ENCODE measurements at regions not wholly inside any gene's neighbourhood (a gene's known extent, or its start where the extent isn't known, plus 50 kb on each side); places are given as distances from the start of the nearest gene placed in this dataset.

DNA sequence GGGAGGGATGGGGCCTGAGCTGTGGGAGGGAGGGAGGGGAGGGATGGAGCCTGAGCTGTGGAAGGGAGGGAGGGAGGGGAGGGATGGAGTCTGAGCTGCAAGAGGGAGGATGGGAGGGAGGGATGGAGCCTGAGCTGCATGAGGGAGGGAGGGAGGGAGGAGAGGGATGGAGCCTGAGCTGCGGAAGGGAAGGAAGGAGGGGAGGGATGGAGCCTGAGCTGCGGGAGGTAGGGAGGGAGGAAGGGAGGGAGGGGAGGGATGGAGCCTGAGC lies 124.0 kb upstream of the ERCC6L2 start:
- in situ Hi-C loops (cut with HindIII; ENCODE audit: low sequenced_read_pairs) = no loop called here
- no peak overlapping the region for H3K4me3 ChIP-seq (ENCODE audit: low read depth, low read length)
- no peak for TF ChIP-seq CTCF (IDR thresholded peaks at IDR 0.05; ENCODE audit: low read depth, low read length)
- no peak for DNase-seq (ENCODE audit: low read depth, low spot score)

GRCh38 chr9:95750725-95751519 lies 124.6 kb upstream of the ERCC6L2 start:
- no peak for TF ChIP-seq CTCF (IDR thresholded peaks at IDR 0.05; ENCODE audit: low read depth, low read length)
- in situ Hi-C loops (cut with HindIII; ENCODE audit: low sequenced_read_pairs) = no loop called here
- H3K4me3 ChIP-seq (ENCODE audit: low read depth, low read length) = no peak overlapping the region
- no peak for DNase-seq (ENCODE audit: low read depth, low spot score)

GRCh38 chr9:95749493-95749892 lies 126.0 kb upstream of the ERCC6L2 start:
- no peak overlapping the region for H3K4me3 ChIP-seq (ENCODE audit: low read depth, low read length)
- no peak for DNase-seq (ENCODE audit: low read depth, low spot score)
- no peak for TF ChIP-seq CTCF (IDR thresholded peaks at IDR 0.05; ENCODE audit: low read depth, low read length)
- in situ Hi-C loops (cut with HindIII; ENCODE audit: low sequenced_read_pairs) = no loop called here

DNA sequence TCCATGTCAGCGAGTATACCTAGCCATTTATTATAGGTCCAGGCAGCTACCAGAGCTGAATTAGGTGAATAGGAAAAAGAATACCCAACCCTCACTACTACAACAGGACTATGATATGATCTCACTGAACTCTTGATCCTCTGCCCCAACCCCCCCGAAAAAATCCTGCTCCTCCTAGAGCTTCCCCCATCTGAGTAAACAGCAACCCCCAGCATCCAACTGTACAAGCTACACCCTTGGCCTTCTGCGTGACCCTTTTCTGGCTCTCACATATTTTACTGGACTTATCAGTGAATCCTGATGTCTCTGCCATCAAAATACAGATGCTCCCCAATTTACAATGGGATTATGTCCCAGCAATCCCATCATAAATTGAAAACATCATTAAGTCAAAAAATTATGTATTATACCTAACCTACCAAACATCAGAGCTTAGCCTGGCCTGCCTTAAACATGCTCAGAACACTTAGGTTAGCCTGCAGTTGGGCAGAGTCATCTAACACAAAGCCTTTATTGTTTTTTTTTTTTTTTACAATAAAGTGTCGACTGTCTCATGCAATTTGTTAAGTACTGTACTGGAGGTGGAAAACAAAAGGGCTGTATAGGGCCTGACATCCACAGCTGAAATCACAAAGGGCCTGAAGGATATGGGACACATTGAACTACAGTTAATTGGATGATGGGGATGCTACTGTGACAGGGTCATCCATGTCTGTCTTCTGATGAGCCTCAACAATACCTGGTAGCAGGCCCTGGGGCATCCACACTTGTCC lies 128.9 kb upstream of the ERCC6L2 start:
- in situ Hi-C loops (cut with HindIII; ENCODE audit: low sequenced_read_pairs) = no loop called here
- DNase-seq (ENCODE audit: low read depth, low spot score) = no peak
- TF ChIP-seq CTCF (IDR thresholded peaks at IDR 0.05; ENCODE audit: low read depth, low read length) = no peak

GRCh38 chr9:95742821-95743220 lies 132.7 kb upstream of the ERCC6L2 start:
- no peak for DNase-seq (ENCODE audit: low read depth, low spot score)
- no peak overlapping the region for H3K4me3 ChIP-seq (ENCODE audit: low read depth, low read length)
- TF ChIP-seq CTCF (IDR thresholded peaks at IDR 0.05; ENCODE audit: low read depth, low read length) = no peak
- in situ Hi-C loops (cut with HindIII; ENCODE audit: low sequenced_read_pairs) = no loop called here

More for the DNA sequence above, 128.9 kb upstream of the ERCC6L2 start:
- H3K4me3 ChIP-seq (ENCODE audit: low read depth, low read length) = no peak overlapping the region

- H3K4me3 ChIP-seq (ENCODE audit: low read depth, low read length) = no peak overlapping the region
- DNase-seq (ENCODE audit: low read depth, low spot score) = no peak
- in situ Hi-C loops (cut with HindIII; ENCODE audit: low sequenced_read_pairs) = no loop called here
- no peak for TF ChIP-seq CTCF (IDR thresholded peaks at IDR 0.05; ENCODE audit: low read depth, low read length)
Measured at GRCh38 chr9:95741631-95742030, 133.9 kb upstream of the ERCC6L2 start.

Measured in astrocyte of the spinal cord (primary cell).